K562 (cell line): ENCODE measurements at regions not wholly inside any gene's neighbourhood (a gene's known extent, or its start where the extent isn't known, plus 50 kb on each side); places are given as distances from the start of the nearest gene placed in this dataset.

ENCODE experiments used
- ATAC-seq: fragments of 200-7000 bp; cut with Tn5 transposase; 3 replicates; pipeline ENCODE4 v1.9.1; 2020; ENCODE audit warnings: moderate library complexity
- BruUV-seq: library from RNA; stranded (reverse); fragments of 400-500 nt; replicated peaks from 2 replicates; lab custom pipeline; 2021; lab: Mats Ljungman, UMichigan
- CTCF ChIA-PET: fragments of 300-600 bp; formaldehyde crosslinking; extraction: SDS; loops from one replicate; lab custom pipeline; 2021; ENCODE audit warnings: low intra/inter-chr PET ratio; lab: Yijun Ruan, JAX
- POLR2A ChIA-PET: fragments of 300-600, 350-650 bp; sonication (Branson Sonifier 250); formaldehyde crosslinking; extraction: SDS; loops from one replicate; lab custom pipeline; 2021; ENCODE audit warnings: antibody characterized with exemption, inconsistent platforms; lab: Yijun Ruan, JAX
- DNase-seq, 4 experiments: peaks; one replicate each; pipeline versions ENCODE4 v3.0.0 to v3.0.0-alpha.2; 2011 to 2018; ENCODE audit warnings: low spot score in 3 of 4, mixed read lengths in 3 of 4; ENCODE audit errors: extremely low read depth in 1 of 4
- FAIRE-seq: peaks from 2 replicates; lab custom pipeline; 2011; peaks lifted over from hg19 to GRCh38; lab: Jason Lieb, UNC
- H2AFZ ChIP-seq: 2 replicates; pipeline ENCODE4 v1.6.0; 2011; ENCODE audit warnings: low read depth, low read length, control low read depth, inconsistent platforms
- H3K27ac ChIP-seq: fragments of 200-600 bp; 3 replicates; pipeline ENCODE4 v1.8.0; 2011; ENCODE audit warnings: low read depth, mild to moderate bottlenecking, control low read depth, inconsistent platforms, low read length, moderate library complexity, mixed read lengths; ENCODE audit errors: extremely low read depth
- H3K27me3 ChIP-seq, 2 experiments: fragments of 300-600 bp in 1 of 2; 2 replicates in 1 of 2; 3 replicates in 1 of 2; pipeline versions ENCODE4 v1.6.0 to v1.8.0; 2011; ENCODE audit warnings: inconsistent platforms in 2 of 2, low read length in 2 of 2, mild to moderate bottlenecking in 1 of 2, mixed read lengths in 1 of 2, moderate library complexity in 1 of 2; ENCODE audit not compliant: control insufficient read depth in 2 of 2, insufficient read depth in 2 of 2
- H3K36me3 ChIP-seq: fragments of 300-600 bp; 3 replicates; pipeline ENCODE4 v1.8.0; 2011; ENCODE audit warnings: mild to moderate bottlenecking, low read length, inconsistent platforms; ENCODE audit not compliant: control insufficient read depth, insufficient read depth
- H3K4me1 ChIP-seq, 2 experiments: fragments of 200-600 bp in 1 of 2; replicated peaks in 1 of 2; 2 replicates in 1 of 2; 3 replicates in 1 of 2; pipeline versions ENCODE4 v1.5.1 to v1.8.0; 2011; ENCODE audit warnings: inconsistent platforms in 2 of 2, low read length in 2 of 2, mild to moderate bottlenecking in 1 of 2, mixed read lengths in 1 of 2, moderate library complexity in 1 of 2; ENCODE audit not compliant: control insufficient read depth in 2 of 2, insufficient read depth in 2 of 2
- H3K4me2 ChIP-seq: 2 replicates; pipeline ENCODE4 v1.6.1; 2011; ENCODE audit warnings: low read length, control low read depth, inconsistent platforms, mixed read lengths; ENCODE audit not compliant: insufficient read depth
- H3K4me3 ChIP-seq: fragments of 200-600 bp; sonication (generic), shearing (Covaris generic); 2 replicates; pipeline ENCODE4 v1.5.1; 2016; ENCODE audit warnings: control low read depth, inconsistent platforms
- H3K79me2 ChIP-seq: fragments of 200-600 bp; 3 replicates; pipeline ENCODE4 v1.8.0; 2011; ENCODE audit warnings: low read length, inconsistent platforms; ENCODE audit not compliant: control insufficient read depth, insufficient read depth
- H3K9ac ChIP-seq, 2 experiments: 2 replicates each; pipeline versions ENCODE4 v1.6.0 to v1.6.1; 2011; ENCODE audit warnings: low read depth in 2 of 2, low read length in 2 of 2, control low read depth in 1 of 2, inconsistent platforms in 1 of 2, mild to moderate bottlenecking in 1 of 2, mixed read lengths in 1 of 2; ENCODE audit not compliant: insufficient read depth in 1 of 2
- H3K9me1 ChIP-seq: one replicate; pipeline ENCODE4 v1.6.0; 2011; ENCODE audit warnings: inconsistent platforms, mild to moderate bottlenecking, low read length, moderate library complexity; ENCODE audit not compliant: control insufficient read depth, insufficient read depth
- H3K9me3 ChIP-seq: replicated peaks from 2 replicates; pipeline ENCODE4 v1.5.1; 2011; ENCODE audit warnings: low read depth, low read length, inconsistent platforms; ENCODE audit not compliant: control insufficient read depth, insufficient read depth
- H4K20me1 ChIP-seq: replicated peaks from 2 replicates; pipeline ENCODE4 v1.6.1; 2011; ENCODE audit warnings: low read length, inconsistent platforms, mixed read lengths; ENCODE audit not compliant: control insufficient read depth, insufficient read depth
- E2F6 ChIP-seq, 2 experiments: IDR thresholded peaks; 2 replicates each; pipeline ENCODE4 v1.6.1; 2011; ENCODE audit warnings: borderline replicate concordance in 1 of 2, control low read depth in 1 of 2, low read depth in 1 of 2, low read length in 1 of 2, mild to moderate bottlenecking in 1 of 2, mixed read lengths in 1 of 2, moderate library complexity in 1 of 2; ENCODE audit not compliant: insufficient read depth in 1 of 2, insufficient read length in 1 of 2, poor library complexity in 1 of 2, severe bottlenecking in 1 of 2; ENCODE audit errors: extremely low read depth in 1 of 2
- GTF2A2 ChIP-seq: IDR thresholded peaks from 2 replicates; pipeline ENCODE4 v1.6.1; 2016; ENCODE audit warnings: mild to moderate bottlenecking, missing genetic modification characterization, missing compliant biosample characterization
- JUND ChIP-seq, 2 experiments: IDR thresholded peaks; 2 replicates in 1 of 2; 3 replicates in 1 of 2; pipeline ENCODE4 v1.6.1; 2011; ENCODE audit warnings: borderline replicate concordance in 2 of 2, low read depth in 2 of 2, low read length in 2 of 2, improper control_type of control experiment in 1 of 2, missing biosample characterization in 1 of 2, missing genetic modification characterization in 1 of 2, missing genetic modification reagents in 1 of 2
- KLF10 ChIP-seq: fragments of 250-450 bp; sonication (Bioruptor Pico); IDR thresholded peaks from 2 replicates; pipeline ENCODE4 v1.6.1; 2021; ENCODE audit warnings: matching md5 sums
- NFYB ChIP-seq: IDR thresholded peaks from 2 replicates; pipeline ENCODE4 v1.6.1; 2011; ENCODE audit warnings: mild to moderate bottlenecking, moderate library complexity; ENCODE audit not compliant: insufficient read length; ENCODE audit errors: extremely low read depth
- NKRF ChIP-seq: fragments of 450-650 bp; IDR thresholded peaks from 2 replicates; pipeline ENCODE4 v1.6.1; 2016; ENCODE audit warnings: borderline replicate concordance
- RBM14 ChIP-seq: fragments of 200-400 bp; formaldehyde crosslinking; IDR thresholded peaks from 2 replicates; pipeline ENCODE4 v1.6.1; 2018; ENCODE audit warnings: low read depth, mild to moderate bottlenecking, low read length, moderate library complexity, borderline replicate concordance; ENCODE audit not compliant: insufficient read depth
- RCOR1 ChIP-seq, 2 experiments: IDR thresholded peaks; 2 replicates each; pipeline ENCODE4 v1.6.1; 2012; ENCODE audit warnings: low read depth in 2 of 2, low read length in 2 of 2, borderline replicate concordance in 1 of 2, improper control_type of control experiment in 1 of 2
- SIN3A ChIP-seq, 2 experiments: fragments of 150-350 bp in 1 of 2; IDR thresholded peaks; 2 replicates each; pipeline ENCODE4 v1.6.1; 2011 to 2016; ENCODE audit warnings: borderline replicate concordance in 2 of 2, low read depth in 2 of 2, low read length in 2 of 2, mild to moderate bottlenecking in 2 of 2, moderate library complexity in 2 of 2; ENCODE audit not compliant: control insufficient read depth in 1 of 2
- SMARCB1 ChIP-seq: IDR thresholded peaks from 2 replicates; pipeline ENCODE4 v1.6.1; 2011; ENCODE audit warnings: improper control_type of control experiment, low read depth; ENCODE audit not compliant: insufficient read length
- SNRNP70 ChIP-seq: fragments of 200-400 bp; formaldehyde crosslinking; optimal IDR thresholded peaks from 2 replicates; pipeline ENCODE3; 2017; ENCODE audit warnings: low read depth, low read length
- SRSF1 ChIP-seq: fragments of 200-400 bp; formaldehyde crosslinking; IDR thresholded peaks from 2 replicates; pipeline ENCODE4 v1.6.1; 2017; ENCODE audit warnings: mild to moderate bottlenecking, low read depth, low read length, moderate library complexity
- STAG1 ChIP-seq: sonication (generic); formaldehyde crosslinking; IDR thresholded peaks from 2 replicates; pipeline ENCODE4 v1.5.0; 2020; ENCODE audit warnings: missing genetic modification reagents, borderline replicate concordance
- TFE3 ChIP-seq: fragments of 450-650 bp; formaldehyde crosslinking; IDR thresholded peaks from 2 replicates; pipeline ENCODE4 v1.4.0; 2020; ENCODE audit warnings: mild to moderate bottlenecking, mixed read lengths
- YBX1 ChIP-seq: fragments of 450-650 bp; IDR thresholded peaks from 2 replicates; pipeline ENCODE4 v1.7.1; 2016; ENCODE audit warnings: mild to moderate bottlenecking
- ZBTB2 ChIP-seq: fragments of 450-650 bp; IDR thresholded peaks from 2 replicates; pipeline ENCODE4 v1.6.1; 2016; ENCODE audit warnings: antibody characterized with exemption
- ZC3H8 ChIP-seq: fragments of 450-650 bp; IDR thresholded peaks from 2 replicates; pipeline ENCODE4 v1.6.1; 2017
- in situ Hi-C: fragments of 300-500 bp; cut with MboI; formaldehyde crosslinking; loops from 4 replicates; pipeline ENCODE4 v1.15.0; 2018; ENCODE audit warnings: inconsistent platforms, mixed read lengths
- intact Hi-C: fragments of 100-400 bp; cut with micrococcal nuclease; formaldehyde crosslinking; loops from 2 replicates; pipeline ENCODE4 v1.14.2; 2022

GRCh38 chr7:68943786-68944185 is 654.5 kb upstream of the AUTS2 start:
- Histone ChIP-seq H3K79me2 (no peaks in the 10 kb centered on the region), H3K9ac (no peak overlapping the region), H3K36me3 (no peaks in the 10 kb centered on the region), H3K9me1 (no peaks in the 10 kb centered on the region), H4K20me1 (no peaks in the 10 kb centered on the region), H3K4me2 (no peak overlapping the region), H3K9me3 (no peaks in the 10 kb centered on the region; the same call in 1 of the 2 replicates), H3K27ac (no peak overlapping the region), H3K27me3 (no peaks in the 10 kb centered on the region), H3K4me1 (no peaks in the 10 kb centered on the region), H3K4me3 (no peak overlapping the region), H2AFZ (no peak overlapping the region)
- ChIA-PET POLR2A (no interaction called here), CTCF (no interaction called here)
- FAIRE-seq (no peak), ATAC-seq (no peak), DNase-seq (no peak)
- no TSS peak for BruUV-seq
- in situ Hi-C loops, result no loop called here
- intact Hi-C loops, result no loop called here
- no peak for TF ChIP-seq GTF2A2 (tag)
- no peak for TF ChIP-seq RCOR1 (IDR thresholded peaks at IDR 0.05; ENCODE audit: borderline replicate concordance in 1 of 2, low read depth in 2 of 2, low read length in 2 of 2)
- TF ChIP-seq SRSF1, result no peak
- no peak for TF ChIP-seq ZBTB2
- TF ChIP-seq SNRNP70, result no peak
- TF ChIP-seq KLF10 (CRISPR knock-in tag), result no peak
- no peak for TF ChIP-seq YBX1
- no peak for TF ChIP-seq RBM14
- no peak for TF ChIP-seq NFYB
- no peak for TF ChIP-seq STAG1
- TF ChIP-seq NKRF, result no peak
- no peak for TF ChIP-seq SMARCB1
- TF ChIP-seq ZC3H8, result no peak
- no peak for TF ChIP-seq SIN3A (IDR thresholded peaks at IDR 0.05; ENCODE audit: borderline replicate concordance in 2 of 2, control insufficient read depth in 1 of 2, low read depth in 2 of 2, low read length in 2 of 2)
- TF ChIP-seq JUND (IDR thresholded peaks at IDR 0.05; ENCODE audit: borderline replicate concordance, low read depth, low read length), result no peak
- no peak for TF ChIP-seq JUND (tag; IDR thresholded peaks at IDR 0.05; ENCODE audit: borderline replicate concordance, low read depth, low read length)
- TF ChIP-seq E2F6 (IDR thresholded peaks at IDR 0.05; ENCODE audit: borderline replicate concordance in 1 of 2, extremely low read depth in 1 of 2, insufficient read depth in 1 of 2, insufficient read length in 1 of 2, low read depth in 1 of 2, low read length in 1 of 2, poor library complexity in 1 of 2, severe bottlenecking in 1 of 2), result no peak
- TF ChIP-seq TFE3 (CRISPR knock-in tag), result no peak
